ENCODE measurements at regions not wholly inside any gene's neighbourhood (a gene's known extent, or its start where the extent isn't known, plus 50 kb on each side); places are given as distances from the start of the nearest gene placed in this dataset.

DNA sequence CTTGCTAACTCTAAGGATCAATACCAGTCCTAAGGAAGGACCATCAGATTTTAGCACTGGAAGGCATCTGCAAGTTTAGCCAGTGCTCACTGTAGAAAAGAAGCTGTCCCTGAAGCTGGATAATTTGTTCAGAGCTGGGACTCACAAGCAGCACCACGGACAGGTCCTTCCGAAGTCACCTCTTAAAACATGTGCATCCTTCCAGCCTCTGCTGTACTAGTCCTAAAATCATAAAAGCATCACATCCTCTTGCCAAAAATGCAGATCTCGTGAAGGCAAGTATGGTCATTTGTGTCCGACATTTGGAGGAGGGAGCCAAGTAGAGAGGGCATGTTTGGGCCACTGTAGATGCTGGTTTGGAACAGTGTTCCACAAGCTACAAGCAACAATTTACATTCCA lies 506.9 kb downstream of the RBFOX1 start:
- DNase-seq (ENCODE audit: low read depth): no peak
- TF ChIP-seq, protein P1, sequence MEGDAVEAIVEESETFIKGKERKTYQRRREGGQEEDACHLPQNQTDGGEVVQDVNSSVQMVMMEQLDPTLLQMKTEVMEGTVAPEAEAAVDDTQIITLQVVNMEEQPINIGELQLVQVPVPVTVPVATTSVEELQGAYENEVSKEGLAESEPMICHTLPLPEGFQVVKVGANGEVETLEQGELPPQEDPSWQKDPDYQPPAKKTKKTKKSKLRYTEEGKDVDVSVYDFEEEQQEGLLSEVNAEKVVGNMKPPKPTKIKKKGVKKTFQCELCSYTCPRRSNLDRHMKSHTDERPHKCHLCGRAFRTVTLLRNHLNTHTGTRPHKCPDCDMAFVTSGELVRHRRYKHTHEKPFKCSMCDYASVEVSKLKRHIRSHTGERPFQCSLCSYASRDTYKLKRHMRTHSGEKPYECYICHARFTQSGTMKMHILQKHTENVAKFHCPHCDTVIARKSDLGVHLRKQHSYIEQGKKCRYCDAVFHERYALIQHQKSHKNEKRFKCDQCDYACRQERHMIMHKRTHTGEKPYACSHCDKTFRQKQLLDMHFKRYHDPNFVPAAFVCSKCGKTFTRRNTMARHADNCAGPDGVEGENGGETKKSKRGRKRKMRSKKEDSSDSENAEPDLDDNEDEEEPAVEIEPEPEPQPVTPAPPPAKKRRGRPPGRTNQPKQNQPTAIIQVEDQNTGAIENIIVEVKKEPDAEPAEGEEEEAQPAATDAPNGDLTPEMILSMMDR (IDR thresholded peaks at IDR 0.05; ENCODE audit: insufficient read depth, low read depth, low read length, missing control alignments): no peak

DNA sequence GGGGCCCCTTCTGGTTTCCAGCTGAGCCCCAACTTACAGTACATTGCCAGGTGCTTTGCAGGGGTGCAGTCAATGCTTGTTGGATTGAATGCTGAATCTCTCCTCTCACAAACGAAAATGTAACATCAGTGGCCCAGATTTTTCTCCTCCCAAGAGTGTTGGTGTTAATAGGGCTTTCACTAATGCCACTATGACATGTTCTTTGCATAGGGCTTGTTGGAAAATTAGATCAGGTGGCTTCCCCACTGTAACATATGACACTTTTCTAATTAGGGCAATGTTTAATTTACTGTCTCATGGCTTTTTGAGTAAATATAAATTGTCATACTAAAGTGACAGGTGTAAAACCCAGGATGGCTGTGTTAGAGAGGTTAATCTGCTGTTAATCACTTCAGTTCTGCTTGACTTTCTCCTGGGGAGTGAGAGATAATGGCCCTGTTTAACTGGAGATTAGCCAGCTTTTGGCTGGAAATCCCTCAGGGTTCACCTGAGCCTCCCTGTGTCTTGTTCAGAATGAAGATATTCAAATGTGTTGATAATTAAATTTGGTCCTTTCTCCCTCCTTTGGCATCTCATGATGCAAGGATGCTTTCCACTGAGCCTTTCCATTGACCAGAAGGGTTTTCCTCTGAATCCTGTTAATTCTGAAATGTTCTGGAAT lies 502.3 kb downstream of the RBFOX1 start:
- TF ChIP-seq, protein P1 (IDR thresholded peaks at IDR 0.05; ENCODE audit: insufficient read depth, low read depth, low read length, missing control alignments): no peak
- no peak overlapping the region for H3K4me3 ChIP-seq (ENCODE audit: low read length)
- no peak for DNase-seq (ENCODE audit: low read depth)

More for the DNA sequence above, 506.9 kb downstream of the RBFOX1 start:
- no peak overlapping the region for H3K4me3 ChIP-seq (ENCODE audit: low read length)

DNA sequence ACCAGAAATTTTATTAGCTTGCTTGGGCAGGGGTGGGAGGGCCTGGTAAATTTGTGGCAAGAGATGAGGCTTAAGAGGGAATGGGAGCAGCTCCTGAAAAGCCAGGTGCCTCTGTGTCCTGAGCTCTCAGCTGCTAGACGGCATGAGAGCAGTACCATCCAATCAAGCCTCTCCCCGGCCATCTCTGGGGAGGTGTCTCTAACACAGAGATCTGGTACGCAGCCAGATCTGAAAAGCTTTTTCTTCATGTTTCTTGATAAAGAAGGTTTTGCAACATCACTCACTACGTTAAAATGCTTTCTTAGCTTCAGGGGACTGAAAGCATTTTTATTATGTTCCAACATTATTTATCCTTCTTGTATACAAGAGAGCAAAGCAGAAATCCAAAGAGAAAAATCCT lies 488.2 kb downstream of the RBFOX1 start:
- DNase-seq (ENCODE audit: low read depth): no peak
- no peak overlapping the region for H3K4me3 ChIP-seq (ENCODE audit: low read length)
- TF ChIP-seq, protein P1 (IDR thresholded peaks at IDR 0.05; ENCODE audit: insufficient read depth, low read depth, low read length, missing control alignments): no peak

- TF ChIP-seq, protein P1 (IDR thresholded peaks at IDR 0.05; ENCODE audit: insufficient read depth, low read depth, low read length, missing control alignments): no peak
- H3K4me3 ChIP-seq (ENCODE audit: low read length): no peak overlapping the region
- DNase-seq (ENCODE audit: low read depth): no peak
Observed at GRCh38 chr16:7805686-7806396, 473.2 kb downstream of the RBFOX1 start.

GRCh38 chr16:7804635-7805195 lies 472.1 kb downstream of the RBFOX1 start:
- DNase-seq (ENCODE audit: low read depth): no peak
- TF ChIP-seq, protein P1 (IDR thresholded peaks at IDR 0.05; ENCODE audit: insufficient read depth, low read depth, low read length, missing control alignments): no peak
- no peak overlapping the region for H3K4me3 ChIP-seq (ENCODE audit: low read length)

DNA sequence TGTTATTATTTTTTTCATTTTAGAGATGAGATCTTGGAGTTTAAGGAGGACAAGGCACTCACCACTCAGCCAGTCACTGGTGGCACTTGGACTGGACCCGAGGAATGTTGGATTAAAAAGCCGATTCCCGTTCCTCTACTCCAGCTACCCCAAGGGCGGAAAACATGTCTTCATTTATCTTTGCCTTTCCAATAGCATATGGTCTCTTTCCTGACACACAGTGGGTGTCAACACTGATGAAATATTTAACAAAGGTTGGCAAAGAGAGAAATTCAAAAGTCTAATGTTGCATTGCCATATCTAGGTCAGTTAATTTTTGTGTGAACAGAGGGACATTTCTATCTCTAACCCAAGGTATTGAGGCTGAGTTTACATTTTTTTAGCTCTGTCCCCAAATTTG lies 459.7 kb downstream of the RBFOX1 start:
- TF ChIP-seq, protein P1 (IDR thresholded peaks at IDR 0.05; ENCODE audit: insufficient read depth, low read depth, low read length, missing control alignments): no peak
- DNase-seq (ENCODE audit: low read depth): no peak
- H3K4me3 ChIP-seq (ENCODE audit: low read length): no peak overlapping the region
